ENCODE measurements at regions not wholly inside any gene's neighbourhood (a gene's known extent, or its start where the extent isn't known, plus 50 kb on each side); places are given as distances from the start of the nearest gene placed in this dataset.
A peak's percentile ranks its signal among the peaks of the same experiment; 100 is the strongest.

- DNase-seq (no peak), ATAC-seq (no peak)
- TF ChIP-seq POLR2A (IDR thresholded peaks at IDR 0.05) (no peak), CTCF (IDR thresholded peaks at IDR 0.05) (no peak)
- H3K27ac ChIP-seq: peak overlapping the region in 1 of 12 donors; percentile 64
- H3K4me1 ChIP-seq: peaks cover 0 to 9% (median 0%) of the 10 kb centered on the region in 12 donors
- H3K9me3 ChIP-seq: peaks cover 0 to 7% (median 0%) of the 10 kb centered on the region in 12 donors
- intact Hi-C loops (cut with DNase I): no loop called here
- peak overlapping the region in 4 of 12 donors; percentile 27 to 42 (median 36) for H3K4me3 ChIP-seq
- 55 to 69% (median 59%) methylated on average over 1 of the region's 1 CpG for WGBS, 4 donors
- no peaks in the 10 kb centered on the region for H3K27me3 ChIP-seq
- no peaks in the 10 kb centered on the region for H3K36me3 ChIP-seq
Observed at GRCh38 chr11:104798789-104799188, 99.5 kb downstream of the CASP12 start.

- H3K4me3 ChIP-seq: no peak overlapping the region
- no peaks in the 10 kb centered on the region for H3K36me3 ChIP-seq
- H3K9me3 ChIP-seq: peaks cover 0 to 7% (median 0%) of the 10 kb centered on the region in 12 donors
- intact Hi-C loops (cut with DNase I): no loop called here
- no peaks in the 10 kb centered on the region for H3K27me3 ChIP-seq
- no peak overlapping the region for H3K27ac ChIP-seq
- DNase-seq (no peak), ATAC-seq (no peak)
- peaks cover 0 to 9% (median 0%) of the 10 kb centered on the region in 12 donors for H3K4me1 ChIP-seq
- TF ChIP-seq POLR2A (IDR thresholded peaks at IDR 0.05) (no peak), CTCF (IDR thresholded peaks at IDR 0.05) (no peak)
Observed at GRCh38 chr11:104796301-104796700, 102.0 kb downstream of the CASP12 start.

- Histone ChIP-seq H3K27me3 (no peaks in the 10 kb centered on the region), H3K27ac (no peak overlapping the region), H3K36me3 (no peaks in the 10 kb centered on the region), H3K4me1 (peaks cover 0 to 9% (median 0%) of the 10 kb centered on the region in 12 donors), H3K4me3 (no peak overlapping the region), H3K9me3 (peaks cover 0 to 7% (median 0%) of the 10 kb centered on the region in 12 donors)
- intact Hi-C loops (cut with DNase I): no loop called here
- ATAC-seq (no peak), DNase-seq (no peak)
- 89 to 94% (median 92%) methylated on average over 5 of the region's 5 CpGs for WGBS, 4 donors
- no peak for TF ChIP-seq CTCF (IDR thresholded peaks at IDR 0.05)
- TF ChIP-seq POLR2A (IDR thresholded peaks at IDR 0.05): no peak
Observed at GRCh38 chr11:104795501-104796213, 102.6 kb downstream of the CASP12 start.

GRCh38 chr11:104792861-104793260, 105.4 kb downstream of the CASP12 start:
- H3K4me1 ChIP-seq: no peaks in the 10 kb centered on the region
- H3K9me3 ChIP-seq: peaks cover 0 to 7% (median 0%) of the 10 kb centered on the region in 12 donors
- ATAC-seq (no peak), DNase-seq (no peak)
- 38 to 47% (median 40%) methylated on average over 2 of the region's 2 CpGs for WGBS, 4 donors
- no peak overlapping the region for H3K4me3 ChIP-seq
- intact Hi-C loops (cut with DNase I): no loop called here
- no peak for TF ChIP-seq POLR2A (IDR thresholded peaks at IDR 0.05)
- no peak for TF ChIP-seq CTCF (IDR thresholded peaks at IDR 0.05)
- H3K36me3 ChIP-seq: no peaks in the 10 kb centered on the region
- no peak overlapping the region for H3K27ac ChIP-seq
- no peaks in the 10 kb centered on the region for H3K27me3 ChIP-seq
